Endometrial microvascular endothelial cells (primary cell): ENCODE measurements at regions not wholly inside any gene's neighbourhood (a gene's known extent, or its start where the extent isn't known, plus 50 kb on each side); places are given as distances from the start of the nearest gene placed in this dataset.

Experiments
- in situ Hi-C: cut with HindIII; loops from 2 replicates; pipeline ENCODE4 v1.10.0; 2017; ENCODE audit warnings: low sequenced_read_pairs, low pct_unique_long_range_greater_than_20kb; ENCODE audit errors: inconsistent ontology term

DNA sequence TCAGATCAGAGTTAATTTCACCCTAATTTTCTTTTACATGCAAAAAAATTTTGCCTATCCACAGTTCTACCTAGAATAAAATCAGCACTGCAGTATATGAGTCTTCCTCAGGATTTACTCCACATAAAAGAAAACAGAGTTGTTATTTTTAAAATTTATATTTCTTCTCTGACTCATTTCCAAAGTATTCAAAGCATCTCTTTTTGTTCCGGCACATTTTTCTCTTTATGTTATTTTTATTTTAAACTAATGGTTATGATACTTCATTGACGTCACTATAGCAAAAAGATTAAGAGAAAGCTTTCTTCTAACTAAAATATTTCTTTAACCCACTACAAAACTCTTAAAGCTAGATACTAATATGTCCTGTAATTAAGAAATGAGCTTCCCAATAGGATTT is 590.4 kb downstream of the PRELID2 start:
- in situ Hi-C loops = loop anchor here (25.0 kb wide), 1 partner anchor 1032 kb away; no protein-coding TSS in a partner anchor

DNA sequence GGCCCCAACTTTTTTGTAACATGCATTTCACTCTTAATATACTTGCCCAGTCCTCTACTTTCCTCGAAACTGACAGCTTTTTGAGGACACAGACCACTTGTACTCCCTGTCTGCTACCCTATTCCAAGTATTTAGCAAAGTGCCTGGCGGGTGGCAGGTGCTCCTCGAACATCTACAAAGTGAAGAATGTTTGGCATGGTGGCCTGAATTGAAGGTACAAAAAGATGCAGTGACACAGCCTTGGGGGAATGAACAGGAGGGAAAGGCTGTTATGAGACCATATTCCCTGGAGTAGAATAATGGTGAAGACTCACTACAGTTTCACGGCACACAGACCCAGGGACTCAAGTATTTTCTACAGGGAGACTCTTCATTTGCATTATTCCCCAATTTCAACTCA is 590.9 kb downstream of the PRELID2 start:
- in situ Hi-C loops = loop anchor here (25.0 kb wide), 1 partner anchor 1032 kb away; no protein-coding TSS in a partner anchor

DNA sequence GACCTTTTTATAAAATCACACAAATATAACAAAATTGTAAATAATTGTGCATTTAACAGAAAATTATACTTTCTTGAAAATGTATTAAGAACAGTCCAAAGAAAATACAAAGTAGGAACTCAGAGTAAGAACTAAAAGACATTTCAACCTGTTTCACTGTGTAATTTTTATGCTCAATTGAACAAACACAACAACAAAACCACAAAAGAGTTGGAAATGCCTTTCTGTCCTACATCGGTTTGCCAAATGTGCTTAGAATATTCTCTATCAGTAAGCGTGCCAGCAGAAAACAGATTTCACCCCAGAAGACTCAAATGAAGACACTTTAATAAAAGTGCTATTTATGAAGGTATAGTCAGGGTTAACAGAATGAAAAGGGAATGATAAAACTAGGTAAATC is 592.1 kb downstream of the PRELID2 start:
- in situ Hi-C loops = loop anchor here (25.0 kb wide), 1 partner anchor 1031 kb away; no protein-coding TSS in a partner anchor

DNA sequence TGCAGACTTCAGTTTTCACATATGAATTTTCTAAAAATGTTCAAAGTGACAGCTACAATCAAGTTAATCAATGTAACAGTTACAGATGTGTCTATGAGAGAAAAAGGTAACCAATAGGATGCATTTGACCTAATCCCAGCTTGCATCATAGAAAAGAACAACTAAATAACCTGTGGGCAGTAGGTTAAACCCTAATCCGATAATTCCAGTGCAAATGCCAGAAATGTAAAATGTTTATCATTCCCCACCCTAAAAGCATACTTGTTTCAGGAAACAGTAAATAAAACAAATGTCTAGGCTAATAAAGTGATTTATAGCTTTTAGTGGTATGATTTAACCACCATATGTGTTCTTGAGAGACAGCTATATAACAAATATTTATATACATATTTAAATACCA is 592.6 kb downstream of the PRELID2 start:
- in situ Hi-C loops = loop anchor here (25.0 kb wide), 1 partner anchor 1030 kb away; no protein-coding TSS in a partner anchor

DNA sequence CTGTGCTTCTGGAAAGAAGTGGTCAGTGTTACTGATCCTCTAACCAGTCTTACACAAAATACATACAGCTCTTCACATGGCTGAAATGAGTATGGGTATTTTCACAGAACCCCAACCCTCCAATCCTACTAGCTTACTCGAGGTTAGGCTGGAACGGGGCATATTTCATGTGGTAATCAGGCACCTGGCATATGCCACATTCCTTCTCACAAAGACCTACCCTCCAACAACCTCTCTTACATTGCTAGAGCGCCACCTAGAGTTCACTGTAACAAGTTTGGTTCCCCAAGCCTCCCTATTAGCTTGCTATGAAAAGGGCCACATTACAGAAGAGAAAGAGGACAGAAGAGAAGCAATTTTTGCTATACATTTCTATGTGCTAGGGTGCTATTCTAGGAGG is 597.3 kb downstream of the PRELID2 start:
- in situ Hi-C loops = loop anchor here (25.0 kb wide), 1 partner anchor 1026 kb away; no protein-coding TSS in a partner anchor

DNA sequence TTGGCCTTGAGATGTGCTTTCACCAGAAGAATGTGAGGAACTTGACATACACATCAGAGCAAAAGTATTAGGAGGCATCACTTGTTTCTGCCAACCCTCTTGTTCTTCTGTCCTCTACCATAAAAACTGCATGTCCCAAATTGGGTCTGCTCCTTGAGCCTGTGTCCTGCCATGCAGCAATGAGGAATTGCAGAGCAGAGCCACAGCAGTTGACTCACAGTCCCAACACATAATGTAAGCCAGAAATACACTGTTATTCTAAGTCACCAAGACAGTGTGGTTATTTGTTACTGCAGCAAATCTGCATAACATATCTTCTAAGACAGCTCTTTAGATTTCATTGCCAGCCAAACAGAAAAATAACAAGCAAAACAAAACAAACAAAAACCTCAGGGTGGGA is 598.2 kb downstream of the PRELID2 start:
- in situ Hi-C loops = loop anchor here (25.0 kb wide), 1 partner anchor 1025 kb away; no protein-coding TSS in a partner anchor

DNA sequence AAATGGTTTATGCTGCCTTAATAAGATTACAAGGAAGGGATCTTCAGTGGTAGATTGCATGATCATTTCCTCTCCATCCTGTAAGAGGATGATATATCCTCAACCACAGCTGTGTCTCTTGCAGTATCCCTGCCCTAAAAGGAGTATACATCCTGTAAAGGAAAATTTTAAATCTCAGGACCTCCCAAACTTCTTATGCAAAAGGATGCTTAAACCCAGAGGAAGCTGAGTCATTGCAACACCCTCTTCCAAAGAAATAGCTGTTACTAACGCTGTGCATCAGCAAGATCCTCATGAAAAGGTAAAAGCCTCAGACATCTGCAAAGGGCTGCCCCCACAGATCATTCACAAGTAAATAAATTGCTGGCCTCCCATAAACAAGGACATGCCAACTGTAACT is 599.0 kb downstream of the PRELID2 start:
- in situ Hi-C loops = loop anchor here (25.0 kb wide), 1 partner anchor 1024 kb away; no protein-coding TSS in a partner anchor

DNA sequence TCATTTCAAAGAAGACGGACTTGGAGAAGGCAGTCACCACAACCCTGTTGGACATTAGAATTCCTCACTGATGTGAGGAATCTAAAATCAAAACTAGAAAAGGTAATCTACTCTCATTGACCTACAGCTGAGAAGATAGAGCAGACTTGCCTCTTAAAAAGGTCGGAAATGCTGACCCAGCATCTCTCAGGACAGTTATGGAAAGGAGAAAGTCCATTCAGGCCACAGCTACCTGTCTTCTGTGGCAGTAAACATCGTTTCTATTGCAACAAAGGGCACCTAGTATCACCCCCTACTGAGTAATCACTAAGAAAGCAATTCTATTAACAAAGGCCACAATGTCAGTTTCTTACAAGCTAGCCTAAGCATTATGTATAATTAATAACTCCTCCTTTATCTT is 601.7 kb downstream of the PRELID2 start:
- in situ Hi-C loops = loop anchor here (25.0 kb wide), 1 partner anchor 1021 kb away; no protein-coding TSS in a partner anchor

DNA sequence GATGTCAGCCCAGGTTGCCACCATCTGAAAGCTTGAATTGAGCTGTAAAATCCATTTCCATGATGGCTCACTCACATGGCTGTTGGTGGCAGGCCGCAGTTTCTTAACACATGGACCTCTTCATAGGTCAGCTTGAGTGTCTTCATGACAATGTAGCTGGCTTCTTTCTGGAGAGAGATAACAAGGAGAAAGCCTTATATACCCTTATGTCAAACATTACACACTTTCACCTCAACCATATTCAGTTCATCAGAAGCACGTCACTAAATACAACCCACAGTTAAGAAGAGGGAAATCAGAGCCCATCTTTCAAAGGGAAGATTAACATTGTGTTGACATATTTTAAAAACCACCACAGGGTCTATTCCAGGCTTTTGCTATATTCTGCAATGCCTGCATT is 604.4 kb downstream of the PRELID2 start:
- in situ Hi-C loops = loop anchor here (25.0 kb wide), 1 partner anchor 1018 kb away; no protein-coding TSS in a partner anchor

DNA sequence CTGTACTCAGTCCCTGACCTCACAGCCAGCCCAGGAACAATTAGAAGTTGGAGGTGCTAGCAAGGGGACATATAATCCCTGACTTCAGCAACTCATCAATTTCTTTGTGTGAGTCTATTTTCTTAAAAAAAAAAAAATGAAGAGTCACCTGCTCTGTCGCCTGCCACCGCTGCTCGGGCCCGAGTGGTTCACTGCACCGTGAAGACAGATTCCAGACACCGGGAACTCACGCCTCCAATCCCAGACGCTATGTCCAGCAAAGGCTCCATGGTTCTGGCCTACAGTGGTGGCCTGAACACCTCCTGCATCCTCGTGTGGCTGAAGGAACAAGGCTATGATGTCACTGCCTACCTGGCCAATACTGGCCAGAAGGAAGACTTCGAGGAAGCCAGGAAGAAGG is 606.6 kb downstream of the PRELID2 start:
- in situ Hi-C loops = loop anchor here (25.0 kb wide), 1 partner anchor 1016 kb away; no protein-coding TSS in a partner anchor

DNA sequence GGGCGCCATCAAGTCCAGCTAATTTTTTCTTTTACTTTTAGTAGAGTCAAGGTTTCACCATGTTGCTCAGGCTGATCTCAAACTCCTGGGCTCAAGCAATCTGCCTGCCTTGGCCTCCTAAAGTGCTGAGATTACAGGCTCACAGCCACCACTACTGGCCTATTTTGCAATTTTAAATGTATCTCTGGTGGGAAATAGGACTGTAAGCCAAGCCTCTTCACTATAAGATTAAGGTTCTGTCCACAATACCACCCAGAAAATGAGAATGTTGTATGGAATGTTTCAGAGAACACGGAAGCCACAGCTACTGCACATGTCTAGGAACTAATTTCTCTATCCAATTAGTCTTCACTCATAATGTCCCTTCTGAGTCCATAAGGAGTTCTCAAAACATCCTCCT is 607.3 kb downstream of the PRELID2 start:
- in situ Hi-C loops = loop anchor here (25.0 kb wide), 1 partner anchor 1016 kb away; no protein-coding TSS in a partner anchor

DNA sequence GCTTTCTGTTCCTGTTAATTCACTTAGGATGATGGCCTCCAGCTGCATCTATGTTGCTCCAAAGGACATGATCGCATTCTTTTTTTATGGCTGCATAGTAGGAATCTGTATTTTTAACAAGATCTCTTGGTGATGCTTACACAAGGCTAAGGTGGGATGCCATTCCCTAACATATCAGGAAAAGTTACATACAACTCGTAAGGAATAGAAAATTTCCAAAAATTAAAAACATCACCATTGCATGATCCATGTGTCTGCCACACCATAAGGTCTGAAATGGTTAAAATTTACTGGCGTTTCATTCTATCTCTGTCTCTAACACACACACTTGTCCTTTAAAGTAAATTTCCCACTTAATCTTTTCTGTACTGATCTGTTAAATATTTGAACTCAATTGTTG is 608.4 kb downstream of the PRELID2 start:
- in situ Hi-C loops = loop anchor here (25.0 kb wide), 1 partner anchor 1014 kb away; no protein-coding TSS in a partner anchor

DNA sequence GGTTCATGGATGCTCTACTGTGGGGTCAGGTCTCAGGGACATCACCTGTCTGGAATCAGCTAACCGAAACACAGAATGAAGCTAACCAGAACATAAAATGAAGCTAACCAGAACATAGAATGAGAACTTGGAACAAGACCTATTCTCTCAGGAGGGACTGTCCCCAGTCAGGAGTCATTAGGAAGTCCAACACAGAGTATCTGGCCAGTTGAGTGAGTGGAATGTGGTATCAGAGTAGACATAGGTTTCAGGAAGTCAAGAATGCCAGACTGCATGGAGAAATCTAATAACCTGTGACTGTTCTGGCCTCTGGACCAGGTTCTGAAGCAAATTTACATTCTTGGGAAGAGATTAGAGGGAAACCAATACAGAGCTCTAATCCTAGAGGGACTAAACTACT is 609.6 kb downstream of the PRELID2 start:
- in situ Hi-C loops = loop anchor here (25.0 kb wide), 1 partner anchor 1013 kb away; no protein-coding TSS in a partner anchor

DNA sequence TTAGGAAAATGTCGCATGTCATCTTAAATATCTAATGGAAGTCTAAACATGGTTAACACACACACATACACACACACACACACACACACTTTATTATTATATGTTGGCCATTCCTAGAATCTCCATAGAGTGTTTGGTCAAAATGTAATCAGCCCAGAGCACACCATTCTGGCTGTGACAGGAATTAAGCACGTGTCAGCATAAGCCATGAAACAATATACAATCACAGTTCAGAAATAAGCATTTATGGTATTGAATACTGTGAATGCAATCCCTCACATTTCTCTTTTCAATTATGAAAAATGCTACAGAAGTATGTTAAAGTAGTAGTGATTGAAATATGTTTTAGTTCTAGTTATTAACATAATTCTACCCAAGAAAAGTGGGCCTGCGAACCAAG is 611.6 kb downstream of the PRELID2 start:
- in situ Hi-C loops = no loop called here

DNA sequence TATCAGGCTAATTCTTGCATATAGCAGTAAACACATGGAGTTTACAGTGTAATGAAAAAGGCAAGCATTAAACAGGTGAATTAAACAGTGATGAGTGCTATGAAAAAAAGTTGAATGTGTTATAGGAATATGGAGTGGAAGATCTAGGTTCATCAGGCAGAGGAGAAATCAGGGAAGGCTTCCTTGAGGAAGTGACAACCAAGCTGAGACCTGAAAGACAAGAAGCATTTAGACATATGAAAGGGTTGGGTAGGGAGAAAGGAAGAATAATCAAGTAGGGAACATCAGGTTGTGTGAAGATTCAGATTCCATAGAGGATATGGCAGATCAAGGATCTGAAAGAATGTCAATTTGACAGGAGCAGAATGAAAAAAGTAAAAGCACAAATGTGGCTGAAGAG is 612.5 kb downstream of the PRELID2 start:
- in situ Hi-C loops = no loop called here

DNA sequence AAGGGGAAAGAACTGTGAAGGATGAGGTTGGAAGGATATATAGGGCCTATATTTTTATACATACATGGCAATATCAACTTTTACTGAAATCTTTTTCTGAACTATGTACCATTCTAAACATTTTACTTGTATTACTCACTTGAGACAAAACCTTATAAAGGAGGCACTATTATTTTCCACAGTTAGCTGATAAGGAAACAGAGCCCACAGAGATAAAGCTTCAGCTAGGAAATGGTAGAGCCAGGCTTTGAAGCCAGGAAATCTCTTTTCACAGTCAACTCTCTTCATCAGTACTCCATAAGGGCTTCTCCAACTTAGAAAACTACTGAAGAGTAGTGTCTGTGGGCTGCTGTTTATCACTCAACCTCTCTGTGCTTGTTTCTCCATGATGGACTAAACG is 613.7 kb downstream of the PRELID2 start:
- in situ Hi-C loops = no loop called here

DNA sequence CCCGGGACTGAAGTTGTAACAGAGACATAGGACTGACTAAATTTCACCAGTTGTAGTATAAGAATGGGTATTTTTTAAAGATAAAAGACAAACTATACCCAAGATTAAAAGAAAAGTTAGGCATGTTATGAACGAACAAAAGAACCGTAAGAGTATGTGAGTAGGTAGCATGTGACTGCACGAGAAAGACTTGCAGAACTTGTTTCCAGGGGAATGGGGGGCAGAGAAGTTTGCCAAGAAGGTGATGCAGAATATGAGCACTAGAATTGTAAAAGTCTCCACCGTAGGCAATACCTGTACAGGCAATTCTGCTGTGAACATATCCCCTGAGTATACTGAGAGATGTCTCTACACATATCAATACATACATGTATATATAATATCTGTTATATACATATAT is 614.7 kb downstream of the PRELID2 start:
- in situ Hi-C loops = no loop called here

DNA sequence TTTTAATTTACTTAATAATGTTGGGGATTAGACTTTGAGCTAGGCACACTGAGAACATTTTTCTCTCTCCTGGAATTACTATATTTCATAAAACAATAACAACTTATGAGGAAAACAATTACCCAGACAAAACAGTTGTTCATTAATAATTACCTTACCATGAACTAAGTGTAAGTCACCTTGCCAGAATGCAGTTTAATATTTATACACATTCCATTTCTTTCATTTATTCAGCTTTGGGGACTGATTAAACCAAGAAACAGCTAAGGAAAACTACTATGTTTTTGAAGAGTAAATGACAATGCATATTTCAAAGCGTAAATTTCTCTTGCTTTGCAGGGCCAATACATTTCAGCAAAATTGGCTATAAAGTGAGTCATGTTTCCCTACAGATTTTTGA is 616.2 kb downstream of the PRELID2 start:
- in situ Hi-C loops = no loop called here

DNA sequence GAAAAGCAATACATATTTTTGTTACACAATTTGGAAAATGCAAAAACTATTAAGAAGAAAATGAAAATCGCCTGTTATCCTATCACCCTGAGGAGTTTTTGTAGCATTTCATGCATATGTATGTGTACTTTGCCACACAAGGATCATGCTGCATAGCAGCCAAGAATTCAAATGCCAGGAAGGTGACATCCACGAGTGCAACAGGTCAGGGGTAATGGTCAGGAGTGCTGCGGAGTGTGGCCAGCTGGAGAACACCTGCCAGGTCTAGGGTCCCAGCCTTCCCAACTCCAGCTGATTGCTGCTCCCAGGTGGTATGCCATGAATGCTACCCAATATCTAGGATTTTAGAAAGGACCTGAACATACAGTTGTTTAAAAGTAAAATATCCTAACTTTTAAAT is 617.1 kb downstream of the PRELID2 start:
- in situ Hi-C loops = no loop called here

DNA sequence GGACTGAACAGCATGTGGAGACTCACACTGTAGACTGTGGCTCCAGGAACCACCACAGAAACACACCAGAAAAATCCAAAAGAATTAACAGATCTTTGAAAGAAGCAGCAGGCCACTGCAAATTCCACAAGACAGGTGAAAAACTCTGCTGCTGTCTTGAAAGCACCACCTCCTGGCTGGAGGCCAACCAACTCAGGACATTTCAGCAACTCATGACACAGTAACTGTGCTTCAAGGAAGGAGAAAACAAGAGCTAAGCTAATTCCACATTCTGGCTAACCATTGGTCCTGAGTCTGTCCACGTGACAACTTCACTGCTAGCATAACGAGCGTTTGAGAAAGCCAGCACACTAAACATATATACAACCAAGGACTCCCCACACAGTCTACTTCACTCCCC is 625.1 kb downstream of the PRELID2 start:
- in situ Hi-C loops = no loop called here

DNA sequence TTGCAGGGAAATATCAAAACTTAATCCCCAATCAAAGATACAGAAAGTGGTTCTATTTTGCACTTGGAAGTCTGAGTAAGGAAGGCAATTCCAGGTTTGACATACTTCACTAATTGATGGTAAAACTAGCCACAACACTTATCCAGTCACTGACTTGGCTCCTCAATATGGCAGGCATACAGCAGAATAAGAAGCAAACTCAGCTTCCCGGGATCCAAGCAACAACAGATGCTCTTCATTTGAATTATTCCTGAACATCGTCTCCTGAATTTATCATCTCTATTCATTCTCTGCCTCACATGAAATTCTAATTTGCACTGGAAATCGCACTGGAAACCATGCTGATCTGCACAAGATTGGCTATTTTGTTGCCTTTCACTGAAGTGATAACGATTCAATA is 629.6 kb downstream of the PRELID2 start:
- in situ Hi-C loops = no loop called here
